HUES48 (cell line): ENCODE measurements at regions not wholly inside any gene's neighbourhood (a gene's known extent, or its start where the extent isn't known, plus 50 kb on each side); places are given as distances from the start of the nearest gene placed in this dataset.

ENCODE experiments used
- H3K27ac ChIP-seq: one replicate; pipeline ENCODE4 v1.7.0; 2013; ENCODE audit warnings: low read depth, low read length, inconsistent platforms
- H3K27me3 ChIP-seq: 2 replicates; pipeline ENCODE4 v1.6.1; 2013; ENCODE audit warnings: mild to moderate bottlenecking, low read length; ENCODE audit not compliant: control insufficient read depth, insufficient read depth
- H3K36me3 ChIP-seq: 2 replicates; pipeline ENCODE4 v1.6.1; 2013; ENCODE audit warnings: low read length; ENCODE audit not compliant: control insufficient read depth, insufficient read depth
- H3K4me1 ChIP-seq: 2 replicates; pipeline ENCODE4 v1.6.1; 2013; ENCODE audit warnings: mild to moderate bottlenecking, low read length; ENCODE audit not compliant: control insufficient read depth, insufficient read depth
- H3K4me3 ChIP-seq: 2 replicates; pipeline ENCODE4 v1.5.1; 2013; ENCODE audit warnings: mild to moderate bottlenecking, low read depth, low read length
- H3K9ac ChIP-seq: 2 replicates; pipeline ENCODE4 v1.6.1; 2013; ENCODE audit warnings: mild to moderate bottlenecking, low read depth, low read length, moderate library complexity
- H3K9me3 ChIP-seq: 2 replicates; pipeline ENCODE4 v1.6.1; 2013; ENCODE audit warnings: low read length; ENCODE audit not compliant: control insufficient read depth, insufficient read depth

DNA sequence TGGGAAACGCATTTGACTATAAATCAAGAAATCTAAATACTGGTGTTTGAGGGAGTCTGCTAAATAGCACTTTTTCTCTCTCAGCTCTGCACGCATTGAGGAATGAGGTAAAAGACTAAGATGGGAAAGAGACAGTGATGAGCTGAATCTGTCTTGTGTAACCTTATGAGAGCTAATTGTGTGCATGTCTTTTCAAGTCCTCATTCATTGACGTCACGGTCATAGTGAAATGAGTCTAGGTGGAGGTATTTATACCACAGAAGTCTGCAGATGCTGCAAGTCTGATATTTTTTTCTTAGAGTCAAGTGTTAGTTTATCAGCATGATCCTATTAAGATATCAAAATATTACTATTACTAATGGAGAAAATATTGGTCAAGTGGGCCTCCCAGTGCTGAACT lies 361.5 kb upstream of the HS3ST1 start:
- Histone ChIP-seq H3K4me3 (no peak overlapping the region), H3K27me3 (no peaks in the 10 kb centered on the region), H3K36me3 (no peaks in the 10 kb centered on the region), H3K9me3 (peaks cover 6% of the 10 kb centered on the region; the same call in 1 of the 2 replicates), H3K27ac (no peak overlapping the region), H3K9ac (no peak overlapping the region), H3K4me1 (no peaks in the 10 kb centered on the region)

- H3K36me3 ChIP-seq = no peaks in the 10 kb centered on the region
- H3K4me3 ChIP-seq = no peak overlapping the region
- no peak overlapping the region for H3K9ac ChIP-seq
- H3K9me3 ChIP-seq = no peaks in the 10 kb centered on the region
- H3K27me3 ChIP-seq = no peaks in the 10 kb centered on the region
- no peak overlapping the region for H3K27ac ChIP-seq
- H3K4me1 ChIP-seq = no peaks in the 10 kb centered on the region
These were observed 354.9 kb upstream of the HS3ST1 start for GRCh38 chr4:11783588-11783987.

GRCh38 chr4:11782859-11783258 lies 354.2 kb upstream of the HS3ST1 start:
- H3K4me1 ChIP-seq = no peaks in the 10 kb centered on the region

GRCh38 chr4:11777447-11777846 lies 348.8 kb upstream of the HS3ST1 start:
- Histone ChIP-seq H3K27me3 (no peaks in the 10 kb centered on the region), H3K4me1 (no peaks in the 10 kb centered on the region), H3K9me3 (peaks cover 3% of the 10 kb centered on the region; the same call in 1 of the 2 replicates), H3K27ac (no peak overlapping the region), H3K9ac (no peak overlapping the region), H3K36me3 (no peaks in the 10 kb centered on the region), H3K4me3 (no peak overlapping the region)

More at GRCh38 chr4:11782859-11783258, 354.2 kb upstream of the HS3ST1 start:
- H3K27ac ChIP-seq = no peak overlapping the region
- no peaks in the 10 kb centered on the region for H3K27me3 ChIP-seq
- H3K9me3 ChIP-seq = no peaks in the 10 kb centered on the region
- no peak overlapping the region for H3K4me3 ChIP-seq
- no peaks in the 10 kb centered on the region for H3K36me3 ChIP-seq
- no peak overlapping the region for H3K9ac ChIP-seq

- H3K9me3 ChIP-seq = peaks cover 3% of the 10 kb centered on the region; the same call in 1 of the 2 replicates
These were observed 345.7 kb upstream of the HS3ST1 start for GRCh38 chr4:11774346-11774745.

GRCh38 chr4:11773798-11774197 lies 345.1 kb upstream of the HS3ST1 start:
- no peak overlapping the region for H3K4me3 ChIP-seq
- H3K4me1 ChIP-seq = no peaks in the 10 kb centered on the region
- H3K27me3 ChIP-seq = no peaks in the 10 kb centered on the region
- H3K27ac ChIP-seq = no peak overlapping the region
- no peak overlapping the region for H3K9ac ChIP-seq
- H3K9me3 ChIP-seq = peaks cover 3% of the 10 kb centered on the region; the same call in 1 of the 2 replicates
- H3K36me3 ChIP-seq = no peaks in the 10 kb centered on the region

More at GRCh38 chr4:11774346-11774745, 345.7 kb upstream of the HS3ST1 start:
- Histone ChIP-seq H3K4me3 (no peak overlapping the region), H3K4me1 (no peaks in the 10 kb centered on the region), H3K9ac (no peak overlapping the region), H3K27ac (no peak overlapping the region), H3K36me3 (no peaks in the 10 kb centered on the region), H3K27me3 (no peaks in the 10 kb centered on the region)

- H3K9me3 ChIP-seq = peaks cover 3% of the 10 kb centered on the region; the same call in 1 of the 2 replicates
- H3K4me1 ChIP-seq = no peaks in the 10 kb centered on the region
- H3K27me3 ChIP-seq = no peaks in the 10 kb centered on the region
- H3K36me3 ChIP-seq = no peaks in the 10 kb centered on the region
- H3K9ac ChIP-seq = no peak overlapping the region
- no peak overlapping the region for H3K4me3 ChIP-seq
- H3K27ac ChIP-seq = no peak overlapping the region
These were observed 340.7 kb upstream of the HS3ST1 start for GRCh38 chr4:11769434-11769833.

DNA sequence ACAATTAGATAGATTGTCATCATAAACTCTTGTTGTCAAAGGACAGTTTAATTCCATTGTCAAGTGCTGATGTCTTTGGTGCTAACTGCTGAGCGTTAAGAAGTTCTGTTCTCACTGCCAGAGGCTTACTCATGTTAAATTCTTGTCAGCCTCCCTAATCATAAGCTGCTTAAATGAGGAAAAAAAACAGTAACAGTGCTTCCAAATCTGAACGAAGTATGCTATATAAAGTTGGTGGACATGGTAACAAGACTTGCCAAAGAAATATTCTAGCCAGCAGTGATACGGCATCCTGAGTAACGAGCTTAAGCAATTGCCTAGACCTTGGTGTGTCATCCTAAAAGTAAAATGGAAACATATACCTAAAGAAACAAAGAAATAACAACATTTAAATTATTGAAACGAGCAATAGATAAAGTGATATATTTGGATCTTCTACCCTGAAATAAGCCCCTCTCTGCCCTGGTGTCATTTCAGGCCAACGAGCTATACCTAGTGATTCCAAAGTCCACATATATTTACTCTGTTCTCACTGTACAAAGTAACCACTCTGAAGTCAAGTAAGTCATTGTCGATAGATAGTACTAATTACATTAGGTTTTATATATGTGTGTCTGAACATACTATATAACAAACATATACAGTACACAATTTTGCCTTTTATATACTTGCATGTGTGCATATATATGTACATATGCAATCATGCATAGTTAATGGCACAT lies 339.7 kb upstream of the HS3ST1 start:
- no peaks in the 10 kb centered on the region for H3K4me1 ChIP-seq
- no peak overlapping the region for H3K27ac ChIP-seq
- no peak overlapping the region for H3K4me3 ChIP-seq
- H3K9ac ChIP-seq = no peak overlapping the region
- no peaks in the 10 kb centered on the region for H3K36me3 ChIP-seq
- H3K27me3 ChIP-seq = no peaks in the 10 kb centered on the region
- peaks cover 3% of the 10 kb centered on the region; the same call in 1 of the 2 replicates for H3K9me3 ChIP-seq

DNA sequence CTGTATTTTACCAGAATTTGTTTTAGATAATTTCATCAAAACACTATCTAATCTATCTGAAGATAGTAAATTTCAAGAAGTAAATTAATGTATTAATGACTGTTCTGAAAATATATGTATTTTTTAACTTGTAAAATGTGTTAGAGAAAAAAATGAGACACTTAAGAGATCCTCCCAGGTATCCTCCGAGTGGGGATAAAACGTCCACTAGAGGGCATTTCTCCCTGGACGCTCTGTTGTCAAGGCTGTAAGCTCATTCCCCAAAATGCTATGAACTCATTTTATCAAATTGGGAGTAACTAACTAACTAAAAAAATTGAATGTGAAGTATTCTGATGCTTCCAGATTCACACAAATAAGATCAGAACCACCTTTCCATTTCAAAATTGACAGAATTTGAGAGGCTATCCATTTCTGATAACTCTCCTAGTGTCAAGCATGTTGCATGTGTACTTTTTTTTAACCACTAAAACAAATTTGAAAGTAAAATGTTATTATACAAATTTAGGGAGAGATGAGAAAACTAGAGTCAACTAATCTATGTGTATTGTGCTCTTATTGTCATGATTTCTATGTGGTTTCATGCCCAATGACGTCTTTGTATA lies 337.3 kb upstream of the HS3ST1 start:
- H3K9ac ChIP-seq = no peak overlapping the region
- no peaks in the 10 kb centered on the region for H3K27me3 ChIP-seq

DNA sequence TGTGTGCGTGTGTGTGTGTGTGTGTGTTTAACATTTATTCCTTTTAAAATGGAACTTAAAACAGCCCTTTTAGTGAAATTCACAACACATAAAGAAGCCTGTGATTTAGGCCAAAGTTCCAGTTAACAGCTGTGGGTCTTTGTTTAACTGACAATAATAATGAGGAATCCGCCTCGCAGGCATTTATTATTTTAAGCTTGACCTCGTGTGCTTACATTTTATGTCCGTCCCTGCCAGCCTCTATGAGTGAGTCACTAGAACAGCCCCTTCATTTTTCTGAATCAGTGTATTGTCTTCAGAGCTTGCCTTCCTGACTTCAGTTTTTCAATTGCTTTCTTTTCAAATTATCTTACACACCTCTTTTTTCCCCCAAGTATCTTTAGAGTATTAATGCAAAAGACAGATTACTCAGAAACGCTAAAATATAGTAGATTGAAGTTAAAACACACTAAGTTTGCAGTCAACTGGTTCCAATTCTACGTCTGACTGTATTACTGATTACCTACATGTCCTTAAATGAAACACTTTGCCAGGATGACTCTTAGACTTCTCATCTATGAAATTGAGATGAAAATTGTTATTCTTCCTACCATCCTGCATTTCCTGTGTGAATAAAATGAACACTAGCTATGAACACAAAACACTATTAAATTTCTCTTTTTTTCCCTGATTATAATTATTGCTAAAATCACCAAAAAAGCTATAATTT lies 319.6 kb upstream of the HS3ST1 start:
- Histone ChIP-seq H3K36me3 (no peaks in the 10 kb centered on the region), H3K4me3 (no peak overlapping the region), H3K27me3 (no peaks in the 10 kb centered on the region), H3K9ac (no peak overlapping the region), H3K4me1 (no peaks in the 10 kb centered on the region), H3K27ac (no peak overlapping the region), H3K9me3 (no peaks in the 10 kb centered on the region)

More for the DNA sequence above, 337.3 kb upstream of the HS3ST1 start:
- H3K4me1 ChIP-seq = no peaks in the 10 kb centered on the region
- H3K4me3 ChIP-seq = no peak overlapping the region
- H3K36me3 ChIP-seq = no peaks in the 10 kb centered on the region
- no peaks in the 10 kb centered on the region for H3K9me3 ChIP-seq
- no peak overlapping the region for H3K27ac ChIP-seq

DNA sequence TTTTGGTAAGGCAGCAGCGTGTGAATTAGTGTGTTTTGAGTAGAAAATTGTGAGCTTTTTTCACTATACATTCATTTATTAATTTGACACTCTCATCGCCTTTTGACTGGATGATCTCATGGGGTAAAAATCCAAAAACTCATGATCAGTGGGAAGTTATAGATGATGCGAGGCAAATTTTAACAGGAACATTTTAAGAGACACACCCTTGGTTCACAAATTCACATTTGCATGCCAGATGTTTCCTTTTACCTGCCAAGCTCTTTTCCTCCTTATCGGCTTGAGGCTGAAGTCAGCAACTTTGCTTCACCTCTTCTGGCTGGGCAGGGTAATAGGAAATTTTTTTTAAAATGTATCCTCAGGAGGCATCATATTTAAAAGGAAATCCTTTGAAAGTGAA lies 318.0 kb upstream of the HS3ST1 start:
- no peak overlapping the region for H3K4me3 ChIP-seq
- H3K9me3 ChIP-seq = no peaks in the 10 kb centered on the region
- no peaks in the 10 kb centered on the region for H3K27me3 ChIP-seq
- H3K36me3 ChIP-seq = no peaks in the 10 kb centered on the region
- no peak overlapping the region for H3K9ac ChIP-seq
- no peak overlapping the region for H3K27ac ChIP-seq
- no peaks in the 10 kb centered on the region for H3K4me1 ChIP-seq
